A549 (cell line): ENCODE measurements at regions not wholly inside any gene's neighbourhood (a gene's known extent, or its start where the extent isn't known, plus 50 kb on each side); places are given as distances from the start of the nearest gene placed in this dataset.

Source experiments
- CEBPB ChIP-seq, 2 experiments: fragments of >200 bp in 1 of 2; sonication (Bioruptor Twin) in 1 of 2; formaldehyde crosslinking in 1 of 2; IDR thresholded peaks; 2 replicates each; pipeline ENCODE4 v1.6.1; 2012 to 2016
- CHD4 ChIP-seq: fragments of 200-600 bp; sonication (generic); IDR thresholded peaks from 2 replicates; pipeline ENCODE4 v1.6.1; 2016; ENCODE audit warnings: antibody characterized with exemption, mild to moderate bottlenecking, borderline replicate concordance
- RAD21 ChIP-seq, 2 experiments: fragments of >200 bp in 1 of 2; sonication (Bioruptor Twin) in 1 of 2; formaldehyde crosslinking in 1 of 2; IDR thresholded peaks in 1 of 2; conservative IDR thresholded peaks in 1 of 2; 2 replicates in 1 of 2; 3 replicates in 1 of 2; pipeline ENCODE4 v1.6.1; 2012 to 2018; ENCODE audit warnings: inconsistent platforms in 1 of 2
- TFCP2L1 ChIP-seq: fragments of 250-450 bp; sonication (Bioruptor Pico); IDR thresholded peaks from 2 replicates; pipeline ENCODE4 v1.5.0; 2021; ENCODE audit warnings: mild to moderate bottlenecking
- TF ChIP-seq, protein P1 (sequence below): fragments of 150-350 bp; IDR thresholded peaks from 2 replicates; pipeline ENCODE4 v1.6.1; 2014; ENCODE audit warnings: low read depth, mild to moderate bottlenecking, low read length
- TF ChIP-seq, protein P2 (sequence below): fragments of >200 bp; sonication (Bioruptor Twin); formaldehyde crosslinking; IDR thresholded peaks from 3 replicates; pipeline ENCODE4 v1.5.1; 2016

DNA sequence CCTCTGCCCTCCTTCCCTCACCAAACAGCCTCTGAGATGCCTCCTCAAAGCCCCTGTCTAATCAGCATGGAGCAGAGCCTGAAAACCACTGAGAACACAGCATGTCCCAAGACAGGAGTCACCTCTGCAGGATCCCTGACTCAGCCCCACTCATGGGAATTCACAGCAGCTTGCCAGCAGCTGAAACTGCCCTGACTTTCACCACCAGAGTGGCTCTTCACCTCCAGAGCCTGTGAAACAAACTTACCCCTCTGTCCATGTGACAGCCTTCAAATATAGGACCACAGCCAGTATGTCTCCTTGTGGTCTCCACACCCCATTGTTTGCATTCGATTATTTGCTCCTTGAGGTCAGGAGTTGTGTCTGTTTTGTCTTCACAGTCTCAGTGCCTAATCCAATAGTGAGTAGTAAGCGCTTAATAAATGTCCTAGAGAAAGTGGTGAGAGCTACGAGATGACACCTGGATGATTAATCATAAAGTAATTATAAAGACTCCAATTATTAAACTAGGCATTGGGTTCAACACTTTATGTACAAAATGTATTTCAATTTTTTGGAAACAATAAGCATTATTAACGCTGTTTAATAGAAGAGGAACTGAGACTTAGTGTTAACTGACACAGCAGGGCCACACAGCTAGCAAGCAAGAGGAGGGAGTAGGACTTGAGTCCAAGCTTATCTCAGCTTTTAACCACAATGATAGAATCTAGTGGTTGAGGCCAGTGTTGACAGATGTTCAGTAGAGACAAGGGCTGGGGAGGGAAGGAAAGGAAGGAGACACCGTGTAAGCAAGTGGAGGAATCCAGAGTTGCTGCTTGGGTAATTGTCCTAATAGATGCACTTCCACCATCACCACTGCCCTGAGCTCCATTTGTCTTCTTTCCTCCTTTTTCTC is 358.7 kb upstream of the TNP1 start:
- TF ChIP-seq CHD4, result no peak
- TF ChIP-seq CEBPB (IDR thresholded peaks at IDR 0.05), result no peak
- TF ChIP-seq, protein P1, sequence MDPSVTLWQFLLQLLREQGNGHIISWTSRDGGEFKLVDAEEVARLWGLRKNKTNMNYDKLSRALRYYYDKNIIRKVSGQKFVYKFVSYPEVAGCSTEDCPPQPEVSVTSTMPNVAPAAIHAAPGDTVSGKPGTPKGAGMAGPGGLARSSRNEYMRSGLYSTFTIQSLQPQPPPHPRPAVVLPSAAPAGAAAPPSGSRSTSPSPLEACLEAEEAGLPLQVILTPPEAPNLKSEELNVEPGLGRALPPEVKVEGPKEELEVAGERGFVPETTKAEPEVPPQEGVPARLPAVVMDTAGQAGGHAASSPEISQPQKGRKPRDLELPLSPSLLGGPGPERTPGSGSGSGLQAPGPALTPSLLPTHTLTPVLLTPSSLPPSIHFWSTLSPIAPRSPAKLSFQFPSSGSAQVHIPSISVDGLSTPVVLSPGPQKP, result no peak
- TF ChIP-seq, protein P2, sequence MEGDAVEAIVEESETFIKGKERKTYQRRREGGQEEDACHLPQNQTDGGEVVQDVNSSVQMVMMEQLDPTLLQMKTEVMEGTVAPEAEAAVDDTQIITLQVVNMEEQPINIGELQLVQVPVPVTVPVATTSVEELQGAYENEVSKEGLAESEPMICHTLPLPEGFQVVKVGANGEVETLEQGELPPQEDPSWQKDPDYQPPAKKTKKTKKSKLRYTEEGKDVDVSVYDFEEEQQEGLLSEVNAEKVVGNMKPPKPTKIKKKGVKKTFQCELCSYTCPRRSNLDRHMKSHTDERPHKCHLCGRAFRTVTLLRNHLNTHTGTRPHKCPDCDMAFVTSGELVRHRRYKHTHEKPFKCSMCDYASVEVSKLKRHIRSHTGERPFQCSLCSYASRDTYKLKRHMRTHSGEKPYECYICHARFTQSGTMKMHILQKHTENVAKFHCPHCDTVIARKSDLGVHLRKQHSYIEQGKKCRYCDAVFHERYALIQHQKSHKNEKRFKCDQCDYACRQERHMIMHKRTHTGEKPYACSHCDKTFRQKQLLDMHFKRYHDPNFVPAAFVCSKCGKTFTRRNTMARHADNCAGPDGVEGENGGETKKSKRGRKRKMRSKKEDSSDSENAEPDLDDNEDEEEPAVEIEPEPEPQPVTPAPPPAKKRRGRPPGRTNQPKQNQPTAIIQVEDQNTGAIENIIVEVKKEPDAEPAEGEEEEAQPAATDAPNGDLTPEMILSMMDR, result no peak
- no peak for TF ChIP-seq RAD21 (conservative IDR thresholded peaks at IDR 0.05 in 1 of 2, IDR thresholded peaks at IDR 0.05 in 1 of 2)
- no peak for TF ChIP-seq TFCP2L1 (CRISPR knock-in tag)
